ENCODE measurements at regions not wholly inside any gene's neighbourhood (a gene's known extent, or its start where the extent isn't known, plus 50 kb on each side); places are given as distances from the start of the nearest gene placed in this dataset.

DNA sequence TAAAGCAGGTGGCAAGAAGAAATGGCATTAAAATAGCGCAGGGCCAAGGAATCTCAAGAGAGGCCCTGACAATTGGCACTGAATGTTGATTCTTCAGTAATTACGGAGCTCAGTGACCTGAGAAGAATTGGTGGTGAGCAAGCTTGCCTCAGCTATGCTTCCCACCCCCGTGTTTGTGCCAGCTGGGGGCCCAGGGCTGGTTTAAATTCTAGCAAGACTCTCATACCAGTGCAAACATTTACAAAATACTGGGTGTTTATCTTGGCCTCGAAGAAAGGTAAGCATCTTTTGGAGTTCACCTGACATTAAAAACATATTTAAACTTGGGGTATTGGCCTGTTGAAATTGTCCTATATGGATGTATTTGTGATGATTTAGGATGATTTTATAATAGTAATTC, 296.7 kb upstream of the USP25 start:
- intact Hi-C loops (cut with DNase I), result no loop called here
- H3K4me1 ChIP-seq, result peaks cover 0 to 12% (median 5%) of the 10 kb centered on the region in 4 donors
- no peaks in the 10 kb centered on the region for H3K36me3 ChIP-seq
- TF ChIP-seq, protein P1, sequence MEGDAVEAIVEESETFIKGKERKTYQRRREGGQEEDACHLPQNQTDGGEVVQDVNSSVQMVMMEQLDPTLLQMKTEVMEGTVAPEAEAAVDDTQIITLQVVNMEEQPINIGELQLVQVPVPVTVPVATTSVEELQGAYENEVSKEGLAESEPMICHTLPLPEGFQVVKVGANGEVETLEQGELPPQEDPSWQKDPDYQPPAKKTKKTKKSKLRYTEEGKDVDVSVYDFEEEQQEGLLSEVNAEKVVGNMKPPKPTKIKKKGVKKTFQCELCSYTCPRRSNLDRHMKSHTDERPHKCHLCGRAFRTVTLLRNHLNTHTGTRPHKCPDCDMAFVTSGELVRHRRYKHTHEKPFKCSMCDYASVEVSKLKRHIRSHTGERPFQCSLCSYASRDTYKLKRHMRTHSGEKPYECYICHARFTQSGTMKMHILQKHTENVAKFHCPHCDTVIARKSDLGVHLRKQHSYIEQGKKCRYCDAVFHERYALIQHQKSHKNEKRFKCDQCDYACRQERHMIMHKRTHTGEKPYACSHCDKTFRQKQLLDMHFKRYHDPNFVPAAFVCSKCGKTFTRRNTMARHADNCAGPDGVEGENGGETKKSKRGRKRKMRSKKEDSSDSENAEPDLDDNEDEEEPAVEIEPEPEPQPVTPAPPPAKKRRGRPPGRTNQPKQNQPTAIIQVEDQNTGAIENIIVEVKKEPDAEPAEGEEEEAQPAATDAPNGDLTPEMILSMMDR (IDR thresholded peaks at IDR 0.05), result no peak
- TF ChIP-seq POLR2AphosphoS5 (IDR thresholded peaks at IDR 0.05), result no peak
- TF ChIP-seq EP300 (IDR thresholded peaks at IDR 0.05), result no peak
- no peak for TF ChIP-seq POLR2A (IDR thresholded peaks at IDR 0.05; ENCODE audit: low read depth)
- no peak overlapping the region for H3K27ac ChIP-seq (replicated peaks in 1 of 4)
- no peaks in the 10 kb centered on the region for H3K27me3 ChIP-seq
- no peak overlapping the region for H3K4me3 ChIP-seq
- 96% methylated on average over 4 of the region's 4 CpGs for WGBS
- peaks cover 0 to 4% (median 0%) of the 10 kb centered on the region in 4 donors for H3K9me3 ChIP-seq
- no peak for DNase-seq (ENCODE audit: extremely low spot score)

DNA sequence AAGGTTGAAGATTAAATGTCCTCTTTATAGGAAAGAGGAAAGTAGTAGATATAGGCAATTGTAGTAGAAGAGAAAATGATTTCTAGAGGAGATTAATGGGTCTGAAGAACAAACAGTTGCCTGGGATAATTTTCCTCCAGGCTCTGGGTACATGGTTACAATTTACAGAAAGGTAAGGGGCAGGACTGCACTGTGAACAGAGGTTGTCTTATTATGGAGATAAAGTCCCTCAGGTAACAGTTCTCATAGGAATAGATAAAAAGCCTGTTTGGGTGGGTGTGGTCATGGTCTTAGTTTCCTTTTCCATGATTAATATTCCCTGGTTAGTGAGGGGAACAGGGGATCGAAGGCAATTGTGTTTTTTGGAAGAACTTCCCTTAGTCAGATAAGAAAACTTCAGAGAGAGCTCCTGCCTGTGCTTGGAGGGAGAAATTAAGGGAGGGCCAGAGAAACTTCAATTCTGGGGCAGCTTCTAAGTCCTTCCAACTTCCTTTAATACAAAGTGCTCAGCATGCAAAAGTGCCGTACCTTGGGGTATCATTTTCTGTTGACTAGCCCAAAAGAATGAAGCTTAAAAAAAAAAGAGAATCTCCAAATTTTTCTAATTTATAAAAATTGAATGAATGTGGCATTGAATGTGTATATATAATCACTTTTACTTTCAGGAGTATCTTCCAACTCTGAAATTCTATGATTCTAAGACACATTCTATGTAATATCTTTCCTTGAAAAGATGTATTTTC, 295.4 kb upstream of the USP25 start:
- H3K36me3 ChIP-seq, result no peaks in the 10 kb centered on the region
- intact Hi-C loops (cut with DNase I), result no loop called here
- DNase-seq (ENCODE audit: extremely low spot score), result no peak
- no peak overlapping the region for H3K27ac ChIP-seq (replicated peaks in 1 of 4)
- peaks cover 0 to 4% (median 0%) of the 10 kb centered on the region in 4 donors for H3K9me3 ChIP-seq
- H3K4me1 ChIP-seq, result peaks cover 0 to 13% (median 5%) of the 10 kb centered on the region in 4 donors
- no peak overlapping the region for H3K4me3 ChIP-seq
- H3K27me3 ChIP-seq, result no peaks in the 10 kb centered on the region
- TF ChIP-seq POLR2AphosphoS5 (IDR thresholded peaks at IDR 0.05) (no peak), POLR2A (IDR thresholded peaks at IDR 0.05; ENCODE audit: low read depth) (no peak), EP300 (IDR thresholded peaks at IDR 0.05) (no peak)
- TF ChIP-seq, protein P1 (IDR thresholded peaks at IDR 0.05), result no peak
- 88% methylated on average over 2 of the region's 2 CpGs for WGBS

DNA sequence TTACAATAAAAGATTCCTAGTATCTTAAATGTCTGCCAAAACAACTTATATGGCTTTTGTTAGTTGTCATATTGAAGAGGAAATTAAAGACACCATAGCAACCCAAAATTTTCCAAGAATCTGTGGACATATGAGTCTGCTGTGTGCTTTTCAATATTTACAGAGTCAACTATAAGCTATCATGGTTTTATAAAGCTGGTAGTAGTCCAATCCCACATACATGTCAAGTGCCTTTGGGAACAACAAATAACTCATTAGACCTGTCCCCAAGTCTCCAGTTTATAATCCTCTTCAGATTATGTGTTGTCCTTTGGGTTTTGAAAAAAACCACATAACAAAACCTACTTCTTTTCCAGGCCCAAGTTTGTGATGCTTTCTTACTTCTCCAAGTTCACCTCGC, 293.8 kb upstream of the USP25 start:
- H3K36me3 ChIP-seq, result no peaks in the 10 kb centered on the region
- no peak overlapping the region for H3K4me3 ChIP-seq
- intact Hi-C loops (cut with DNase I), result no loop called here
- 70% methylated on average over 1 of the region's 1 CpG for WGBS
- peaks cover 0 to 4% (median 0%) of the 10 kb centered on the region in 4 donors for H3K9me3 ChIP-seq
- H3K27ac ChIP-seq (replicated peaks in 1 of 4), result no peak overlapping the region
- H3K4me1 ChIP-seq, result peaks cover 0 to 16% (median 1%) of the 10 kb centered on the region in 4 donors
- TF ChIP-seq, protein P1 (IDR thresholded peaks at IDR 0.05), result no peak
- TF ChIP-seq POLR2AphosphoS5 (IDR thresholded peaks at IDR 0.05) (no peak), POLR2A (IDR thresholded peaks at IDR 0.05; ENCODE audit: low read depth) (no peak), EP300 (IDR thresholded peaks at IDR 0.05) (no peak)
- DNase-seq (ENCODE audit: extremely low spot score), result no peak
- H3K27me3 ChIP-seq, result no peaks in the 10 kb centered on the region

DNA sequence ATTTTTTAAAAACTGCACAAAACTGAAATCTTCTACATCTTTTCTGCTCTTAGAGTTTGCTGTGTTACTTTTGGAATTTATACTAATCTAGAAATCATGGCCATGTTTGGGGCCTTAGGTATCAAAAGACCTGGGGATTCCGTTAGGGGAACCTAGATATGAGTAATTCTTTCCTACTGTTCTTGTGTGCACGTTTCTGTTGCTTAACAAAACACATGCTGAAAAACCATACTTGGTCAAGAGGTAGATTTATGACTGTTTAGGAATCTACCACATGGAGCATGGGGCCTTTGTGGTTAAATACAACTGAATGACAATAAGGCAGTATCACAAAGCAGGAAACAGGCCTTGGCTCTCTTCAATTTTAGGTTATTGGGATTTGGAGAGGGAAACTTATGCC, 291.9 kb upstream of the USP25 start:
- intact Hi-C loops (cut with DNase I), result no loop called here
- no peak for DNase-seq (ENCODE audit: extremely low spot score)
- WGBS, result 53% methylated on average over 2 of the region's 2 CpGs
- TF ChIP-seq EP300 (IDR thresholded peaks at IDR 0.05) (no peak), POLR2AphosphoS5 (IDR thresholded peaks at IDR 0.05) (no peak), POLR2A (IDR thresholded peaks at IDR 0.05; ENCODE audit: low read depth) (no peak)
- TF ChIP-seq, protein P1 (IDR thresholded peaks at IDR 0.05), result no peak
- no peaks in the 10 kb centered on the region for H3K36me3 ChIP-seq
- no peak overlapping the region for H3K4me3 ChIP-seq
- peaks cover 0 to 4% (median 0%) of the 10 kb centered on the region in 4 donors for H3K9me3 ChIP-seq
- no peak overlapping the region for H3K27ac ChIP-seq (replicated peaks in 1 of 4)
- H3K27me3 ChIP-seq, result no peaks in the 10 kb centered on the region
- H3K4me1 ChIP-seq, result peaks cover 0 to 31% (median 16%) of the 10 kb centered on the region in 4 donors

All from esophagus muscularis mucosa (tissue), 4 donors.